ENCODE measurements at regions not wholly inside any gene's neighbourhood (a gene's known extent, or its start where the extent isn't known, plus 50 kb on each side); places are given as distances from the start of the nearest gene placed in this dataset.
"Not testable (repeated sequence)": the region's sequence is repeated elsewhere in the genome, so short reads cannot be mapped to it uniquely, and the experiment has no call there.

DNA sequence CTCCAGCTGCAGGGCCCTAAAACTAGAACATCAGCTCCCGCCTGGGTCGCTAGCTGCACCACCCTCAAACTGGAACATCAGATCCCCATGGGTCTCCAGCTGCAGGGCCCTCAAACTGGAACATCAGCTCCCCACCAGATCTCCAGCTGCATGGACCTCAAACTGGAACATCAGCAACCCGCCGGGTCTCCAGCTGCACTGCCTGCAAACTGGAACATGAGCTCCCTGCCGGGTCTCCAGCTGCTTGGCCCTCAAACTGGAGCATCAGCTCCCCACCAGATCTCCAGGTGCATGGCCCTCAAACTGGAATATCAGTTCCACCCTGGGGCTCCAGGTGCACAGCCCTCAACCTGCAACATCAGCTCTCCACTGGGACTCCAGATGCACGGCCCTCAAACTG is 82.7 kb downstream of the TFRC start:
- H3K27ac Mint-ChIP-seq (ENCODE audit: unreplicated experiment); H3K9me3 Mint-ChIP-seq (ENCODE audit: low read depth, unreplicated experiment); BruUV-seq (replicated peaks); CTCF ChIA-PET; H3K4me1 Mint-ChIP-seq (ENCODE audit: low read depth, unreplicated experiment); intact Hi-C loops (cut with micrococcal nuclease; ENCODE audit: unreplicated experiment); DNase-seq; H3K4me3 Mint-ChIP-seq (ENCODE audit: low read depth, unreplicated experiment); H3K36me3 Mint-ChIP-seq (ENCODE audit: insufficient read depth, unreplicated experiment): not testable (repeated sequence)
- H3K27me3 Mint-ChIP-seq (ENCODE audit: unreplicated experiment): peaks cover 12% of the 10 kb centered on the region

- BruUV-seq (replicated peaks); H3K4me3 Mint-ChIP-seq (ENCODE audit: low read depth, unreplicated experiment); H3K36me3 Mint-ChIP-seq (ENCODE audit: insufficient read depth, unreplicated experiment); DNase-seq; H3K9me3 Mint-ChIP-seq (ENCODE audit: low read depth, unreplicated experiment); H3K4me1 Mint-ChIP-seq (ENCODE audit: low read depth, unreplicated experiment); CTCF ChIA-PET; intact Hi-C loops (cut with micrococcal nuclease; ENCODE audit: unreplicated experiment); H3K27ac Mint-ChIP-seq (ENCODE audit: unreplicated experiment): not testable (repeated sequence)
- H3K27me3 Mint-ChIP-seq (ENCODE audit: unreplicated experiment): peaks cover 12% of the 10 kb centered on the region
Observed at GRCh38 chr3:195996314-195996713, 85.6 kb downstream of the TFRC start.

DNA sequence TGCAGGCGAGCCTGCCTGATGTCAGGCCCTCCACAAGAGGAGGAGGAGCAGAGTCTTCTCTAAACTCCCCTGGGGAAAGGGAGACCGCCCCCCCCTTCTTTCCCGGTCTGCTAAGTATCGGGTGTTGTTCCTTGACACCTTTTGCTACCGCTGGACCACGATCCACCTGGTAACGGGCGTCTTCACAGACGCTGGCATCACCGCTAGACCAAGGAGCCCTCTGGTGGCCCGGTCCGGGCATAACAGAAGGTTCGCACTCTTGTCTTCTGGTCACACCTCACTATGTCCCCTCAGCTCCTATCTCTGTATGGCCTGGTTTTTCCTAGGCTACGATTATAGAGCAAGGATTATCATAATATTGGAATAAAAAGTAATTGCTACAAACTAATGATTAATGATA is 86.0 kb upstream of the TNK2 start:
- H3K36me3 Mint-ChIP-seq (ENCODE audit: insufficient read depth, unreplicated experiment): peaks cover 17% of the 10 kb centered on the region
- H3K4me1 Mint-ChIP-seq (ENCODE audit: low read depth, unreplicated experiment); H3K4me3 Mint-ChIP-seq (ENCODE audit: low read depth, unreplicated experiment); intact Hi-C loops (cut with micrococcal nuclease; ENCODE audit: unreplicated experiment); H3K9me3 Mint-ChIP-seq (ENCODE audit: low read depth, unreplicated experiment); BruUV-seq (replicated peaks); H3K27ac Mint-ChIP-seq (ENCODE audit: unreplicated experiment); CTCF ChIA-PET: not testable (repeated sequence)
- DNase-seq: peak; percentile 61
- H3K27me3 Mint-ChIP-seq (ENCODE audit: unreplicated experiment): peaks cover 12% of the 10 kb centered on the region

GRCh38 chr3:195993671-195994070 is 85.3 kb upstream of the TNK2 start:
- H3K4me3 Mint-ChIP-seq (ENCODE audit: low read depth, unreplicated experiment); CTCF ChIA-PET; intact Hi-C loops (cut with micrococcal nuclease; ENCODE audit: unreplicated experiment); H3K27ac Mint-ChIP-seq (ENCODE audit: unreplicated experiment); DNase-seq; H3K9me3 Mint-ChIP-seq (ENCODE audit: low read depth, unreplicated experiment); BruUV-seq (replicated peaks); H3K4me1 Mint-ChIP-seq (ENCODE audit: low read depth, unreplicated experiment): not testable (repeated sequence)
- H3K27me3 Mint-ChIP-seq (ENCODE audit: unreplicated experiment): peaks cover 12% of the 10 kb centered on the region
- peaks cover 17% of the 10 kb centered on the region for H3K36me3 Mint-ChIP-seq (ENCODE audit: insufficient read depth, unreplicated experiment)

DNA sequence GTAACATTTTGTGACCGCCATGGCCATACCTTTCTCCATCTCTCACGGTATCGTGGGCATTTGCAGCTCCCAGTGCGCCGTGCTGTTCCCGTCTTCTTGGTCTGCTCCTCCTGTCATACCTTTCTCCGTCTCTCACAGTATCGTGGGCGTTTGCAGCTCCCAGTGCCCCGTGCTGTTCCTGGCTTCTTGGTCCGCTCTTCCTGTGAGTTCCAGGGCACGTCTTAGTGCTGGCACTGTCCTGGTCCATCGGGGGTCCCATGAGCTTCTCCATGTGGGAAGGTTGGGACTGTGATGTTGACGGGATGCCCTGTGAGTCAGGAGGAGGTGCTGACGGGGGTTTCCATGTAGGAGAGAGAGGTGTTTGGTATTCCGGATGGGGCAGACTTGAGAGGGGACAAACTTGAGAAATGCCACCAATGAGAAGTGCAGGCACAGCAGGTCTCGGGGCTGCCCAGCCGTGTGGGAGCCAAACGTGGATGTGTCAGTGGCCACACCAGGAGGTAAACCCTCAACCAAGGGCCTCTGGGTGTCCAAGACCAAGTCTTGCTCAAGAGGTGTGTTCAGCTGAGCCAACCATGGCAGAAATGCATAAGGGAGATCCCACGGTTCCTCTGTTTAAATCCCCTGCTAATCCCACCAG is 84.7 kb upstream of the TNK2 start:
- H3K9me3 Mint-ChIP-seq (ENCODE audit: low read depth, unreplicated experiment); H3K4me3 Mint-ChIP-seq (ENCODE audit: low read depth, unreplicated experiment); intact Hi-C loops (cut with micrococcal nuclease; ENCODE audit: unreplicated experiment); H3K4me1 Mint-ChIP-seq (ENCODE audit: low read depth, unreplicated experiment); CTCF ChIA-PET; DNase-seq; BruUV-seq (replicated peaks); H3K27ac Mint-ChIP-seq (ENCODE audit: unreplicated experiment): not testable (repeated sequence)
- Mint-ChIP-seq H3K36me3 (ENCODE audit: insufficient read depth, unreplicated experiment) (peaks cover 18% of the 10 kb centered on the region), H3K27me3 (ENCODE audit: unreplicated experiment) (peaks cover 12% of the 10 kb centered on the region)

DNA sequence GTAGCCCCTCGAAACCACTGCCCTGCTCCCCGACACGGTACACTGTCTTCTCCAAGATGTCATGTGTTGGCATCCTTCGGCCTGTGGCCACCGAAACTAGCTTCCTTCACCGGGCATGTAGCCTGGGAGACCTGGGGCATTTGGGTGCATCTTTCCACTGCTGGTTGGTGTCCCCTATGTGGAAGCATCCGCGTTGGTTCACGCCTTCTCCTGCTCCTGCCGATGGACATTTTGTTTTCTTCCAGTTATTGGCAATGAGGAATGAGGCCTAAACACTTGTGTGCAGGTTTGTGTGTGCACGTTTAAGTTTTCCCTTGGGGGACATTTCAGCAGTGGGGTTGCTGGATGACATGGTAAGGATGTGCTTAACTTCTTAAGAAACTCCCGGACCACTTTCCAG is 83.6 kb upstream of the TNK2 start:
- H3K27ac Mint-ChIP-seq (ENCODE audit: unreplicated experiment); H3K9me3 Mint-ChIP-seq (ENCODE audit: low read depth, unreplicated experiment); DNase-seq; H3K4me1 Mint-ChIP-seq (ENCODE audit: low read depth, unreplicated experiment); intact Hi-C loops (cut with micrococcal nuclease; ENCODE audit: unreplicated experiment); H3K27me3 Mint-ChIP-seq (ENCODE audit: unreplicated experiment); BruUV-seq (replicated peaks); H3K4me3 Mint-ChIP-seq (ENCODE audit: low read depth, unreplicated experiment); CTCF ChIA-PET: not testable (repeated sequence)
- H3K36me3 Mint-ChIP-seq (ENCODE audit: insufficient read depth, unreplicated experiment): peaks cover 18% of the 10 kb centered on the region

DNA sequence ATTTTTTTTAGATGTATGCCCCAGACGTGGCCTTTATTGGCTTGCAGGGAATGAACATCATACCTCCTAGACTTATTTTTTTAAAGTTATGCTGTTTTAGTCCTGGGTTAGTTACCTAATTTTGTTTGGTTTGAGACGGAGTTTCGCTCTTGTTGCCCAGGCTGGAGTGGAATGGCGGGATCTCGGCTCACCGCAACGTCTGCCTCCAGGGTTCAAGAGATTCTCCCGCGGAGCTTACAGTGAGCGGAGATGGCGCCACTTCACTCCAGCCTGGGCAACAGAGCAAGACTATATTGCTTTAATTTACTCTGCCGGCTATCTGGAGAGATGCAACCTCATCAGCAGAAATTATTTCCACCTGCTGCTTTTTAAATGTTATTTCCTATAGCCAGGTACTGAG is 82.9 kb upstream of the TNK2 start:
- DNase-seq; H3K9me3 Mint-ChIP-seq (ENCODE audit: low read depth, unreplicated experiment); BruUV-seq (replicated peaks); H3K4me1 Mint-ChIP-seq (ENCODE audit: low read depth, unreplicated experiment); intact Hi-C loops (cut with micrococcal nuclease; ENCODE audit: unreplicated experiment); H3K27me3 Mint-ChIP-seq (ENCODE audit: unreplicated experiment); CTCF ChIA-PET: not testable (repeated sequence)
- Mint-ChIP-seq H3K4me3 (ENCODE audit: low read depth, unreplicated experiment) (peak overlapping the region; percentile 66), H3K36me3 (ENCODE audit: insufficient read depth, unreplicated experiment) (peaks cover 18% of the 10 kb centered on the region), H3K27ac (ENCODE audit: unreplicated experiment) (peak overlapping the region; percentile 78)

- CTCF ChIA-PET; BruUV-seq (replicated peaks): not testable (repeated sequence)
- H3K27ac Mint-ChIP-seq (ENCODE audit: unreplicated experiment): peak overlapping the region; percentile 78
Observed at GRCh38 chr3:195990841-195991174, 82.5 kb upstream of the TNK2 start.

GRCh38 chr3:195989921-195990840 is 81.8 kb upstream of the TNK2 start:
- H3K27me3 Mint-ChIP-seq (ENCODE audit: unreplicated experiment); H3K9me3 Mint-ChIP-seq (ENCODE audit: low read depth, unreplicated experiment); H3K4me1 Mint-ChIP-seq (ENCODE audit: low read depth, unreplicated experiment); CTCF ChIA-PET; intact Hi-C loops (cut with micrococcal nuclease; ENCODE audit: unreplicated experiment): not testable (repeated sequence)
- peak; percentile 97 for DNase-seq
- Mint-ChIP-seq H3K27ac (ENCODE audit: unreplicated experiment) (peak overlapping the region; percentile 78), H3K4me3 (ENCODE audit: low read depth, unreplicated experiment) (peak overlapping the region; percentile 66), H3K36me3 (ENCODE audit: insufficient read depth, unreplicated experiment) (peaks cover 18% of the 10 kb centered on the region)
- TSS peak; percentile 88 for BruUV-seq (replicated peaks)

More at GRCh38 chr3:195990841-195991174, 82.5 kb upstream of the TNK2 start:
- H3K4me1 Mint-ChIP-seq (ENCODE audit: low read depth, unreplicated experiment); intact Hi-C loops (cut with micrococcal nuclease; ENCODE audit: unreplicated experiment); DNase-seq; H3K9me3 Mint-ChIP-seq (ENCODE audit: low read depth, unreplicated experiment); H3K27me3 Mint-ChIP-seq (ENCODE audit: unreplicated experiment): not testable (repeated sequence)
- Mint-ChIP-seq H3K4me3 (ENCODE audit: low read depth, unreplicated experiment) (peak overlapping the region; percentile 66), H3K36me3 (ENCODE audit: insufficient read depth, unreplicated experiment) (peaks cover 18% of the 10 kb centered on the region)

Measured in Calu3 (cell line).